ENCODE measurements at regions not wholly inside any gene's neighbourhood (a gene's known extent, or its start where the extent isn't known, plus 50 kb on each side); places are given as distances from the start of the nearest gene placed in this dataset.
A peak's percentile ranks its signal among the peaks of the same experiment; 100 is the strongest.

DNA sequence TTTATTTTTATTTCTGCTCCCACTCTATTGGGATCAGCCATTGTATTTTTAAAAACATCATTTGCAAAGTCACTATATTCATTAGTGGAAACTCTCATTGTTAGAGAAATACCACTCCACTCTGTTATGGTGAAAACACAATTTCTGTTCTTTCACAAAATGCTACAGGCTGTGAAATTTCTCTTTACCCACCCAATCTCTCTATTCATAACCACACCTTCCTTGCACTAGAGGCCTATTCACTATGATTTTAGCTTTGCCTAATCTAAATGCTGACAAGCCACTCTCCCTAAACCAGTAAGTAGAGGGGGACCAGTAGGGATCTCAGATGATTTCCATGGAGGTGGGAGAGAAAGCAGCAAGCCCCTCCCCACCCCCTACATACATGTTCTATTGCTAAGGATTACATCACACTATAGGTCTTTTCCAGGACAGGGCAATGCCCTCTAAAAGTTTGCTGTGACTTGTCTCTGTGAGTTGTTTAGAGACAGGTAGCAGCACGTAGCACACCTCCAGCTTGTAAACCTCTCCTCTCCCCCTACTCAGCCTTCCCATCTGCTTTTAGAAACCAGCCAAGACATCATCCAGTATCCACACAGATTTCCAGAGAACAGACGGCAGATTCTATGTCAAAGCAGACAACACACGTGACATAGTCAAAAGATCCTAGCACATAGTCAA, 58.3 kb upstream of the PPP1R3C start:
- no peak for DNase-seq

DNA sequence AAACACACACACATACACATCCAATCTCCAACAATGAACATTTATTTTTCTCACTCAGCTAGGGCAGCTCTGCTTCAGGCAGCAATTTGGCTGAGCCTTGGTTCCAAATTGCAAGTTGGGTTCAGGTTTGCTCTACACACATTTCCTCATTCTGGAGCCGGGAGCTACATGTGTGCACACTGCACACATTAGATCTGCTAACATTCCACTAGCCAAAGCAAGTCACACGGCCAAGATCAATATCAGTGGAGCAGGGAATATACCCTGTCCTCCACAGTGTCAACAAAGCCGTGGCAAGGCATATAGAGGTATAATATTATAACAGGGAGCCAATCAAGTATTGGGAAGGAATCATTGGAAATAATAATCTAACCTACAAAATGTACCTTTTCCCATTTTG, 57.5 kb upstream of the PPP1R3C start:
- no peak for DNase-seq

DNA sequence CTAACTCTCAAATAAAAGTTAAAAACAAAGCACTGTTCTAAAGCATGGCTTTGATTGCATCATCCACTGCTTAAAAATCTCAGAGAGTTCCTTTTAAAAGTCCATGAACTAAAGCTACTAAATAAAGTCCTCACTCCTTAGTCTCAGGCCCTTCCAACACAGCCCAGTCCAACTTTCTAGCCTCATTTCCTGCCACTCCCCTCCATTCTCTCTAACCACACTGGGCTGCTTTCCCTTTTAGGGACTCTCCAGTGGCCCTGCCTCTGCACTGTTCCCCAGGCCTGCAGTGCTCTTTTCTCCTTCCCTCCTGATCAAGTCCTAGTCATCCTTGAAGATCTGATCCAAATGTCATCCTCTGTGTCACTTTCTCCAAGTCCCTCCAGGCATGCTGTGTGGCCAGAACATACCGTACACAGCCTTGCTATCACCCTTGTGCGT, 56.9 kb upstream of the PPP1R3C start:
- DNase-seq = peak; percentile 61

DNA sequence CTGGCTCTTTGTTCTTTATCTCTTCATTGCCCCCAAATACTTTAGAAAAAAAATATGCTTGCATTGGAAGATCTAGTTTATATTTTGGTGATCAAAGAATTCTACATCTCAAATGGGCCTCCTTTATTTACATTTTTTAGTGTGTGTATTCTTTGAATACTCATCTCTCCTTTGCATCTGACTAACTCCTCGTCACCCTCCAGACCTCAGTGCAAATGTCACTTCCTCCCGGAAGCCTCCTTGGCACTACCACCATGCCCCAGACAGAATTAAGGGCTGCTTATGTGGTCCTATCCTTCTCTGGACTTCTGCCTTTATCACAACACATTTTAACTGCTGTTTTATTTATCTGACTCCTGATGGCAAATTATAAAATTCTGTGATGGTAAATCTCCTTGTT, 52.0 kb upstream of the PPP1R3C start:
- DNase-seq = no peak

DNA sequence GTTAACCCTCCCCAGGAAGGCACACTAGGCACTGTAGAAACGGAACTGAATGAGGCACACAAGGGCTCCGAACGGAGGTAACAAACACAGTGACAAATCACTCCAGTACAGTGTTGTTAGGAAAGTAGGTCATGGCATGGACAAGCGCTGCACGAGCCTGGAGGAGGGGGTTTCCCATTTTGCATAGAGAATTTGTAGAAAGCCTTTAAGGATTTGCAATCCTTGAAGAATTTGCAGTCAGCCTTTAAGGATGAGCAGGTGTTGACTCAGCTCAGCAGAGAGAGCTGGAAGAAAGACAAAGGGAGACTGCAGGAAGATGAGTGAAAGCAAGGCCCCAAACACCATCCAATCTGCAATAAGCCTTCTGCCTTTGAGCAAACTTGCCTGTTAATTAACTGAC, 51.1 kb upstream of the PPP1R3C start:
- peak; percentile 79 for DNase-seq

DNA sequence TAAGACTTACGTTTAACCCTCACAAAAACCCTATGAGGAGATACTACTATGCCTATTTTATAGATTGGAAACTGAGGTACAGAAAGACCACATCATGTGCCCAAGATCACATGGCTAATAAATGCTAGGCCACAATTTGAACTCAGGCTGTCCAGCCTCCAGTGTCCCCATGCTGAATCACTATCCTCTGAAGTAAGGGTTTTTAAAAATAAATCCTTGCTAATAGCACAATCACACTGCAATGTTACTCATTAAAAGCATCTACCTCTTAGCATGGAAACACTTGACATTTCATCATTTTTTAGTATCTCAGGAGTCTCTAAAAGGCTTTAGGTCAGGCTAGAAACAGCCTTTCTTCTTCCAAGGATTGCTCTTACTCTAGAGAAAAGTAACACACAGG, 50.0 kb upstream of the PPP1R3C start:
- no peak for DNase-seq
